Muscle of leg (tissue), 3 donors: ENCODE measurements at regions not wholly inside any gene's neighbourhood (a gene's known extent, or its start where the extent isn't known, plus 50 kb on each side); places are given as distances from the start of the nearest gene placed in this dataset.
A peak's percentile ranks its signal among the peaks of the same experiment; 100 is the strongest.

Experiments
- DNase-seq: peaks from one replicate; pipeline ENCODE4 v3.0.0; 2013
- H3K27ac ChIP-seq: one replicate; pipeline ENCODE4 v1.5.1; 2013; ENCODE audit warnings: mild to moderate bottlenecking, low read length, control low read depth
- H3K27me3 ChIP-seq: one replicate; pipeline ENCODE4 v1.6.1; 2013; ENCODE audit warnings: low read length; ENCODE audit not compliant: control insufficient read depth, insufficient read depth
- H3K36me3 ChIP-seq: one replicate; pipeline ENCODE4 v1.6.1; 2013; ENCODE audit warnings: low read length; ENCODE audit not compliant: control insufficient read depth, insufficient read depth
- H3K4me1 ChIP-seq: one replicate; pipeline ENCODE4 v1.6.1; 2013; ENCODE audit warnings: low read length; ENCODE audit not compliant: control insufficient read depth, insufficient read depth
- H3K4me3 ChIP-seq: one replicate; pipeline ENCODE4 v1.5.1; 2013; ENCODE audit warnings: low read length, control low read depth
- H3K9me3 ChIP-seq: replicated peaks from 2 replicates; pipeline ENCODE4 v1.6.1; 2013; ENCODE audit warnings: low read depth, low read length; ENCODE audit not compliant: control insufficient read depth
- WGBS: methylation state at CpG from one replicate; pipeline ENCODE4 v1.1.5; 2013; ENCODE audit warnings: missing lambda C conversion rate; ENCODE audit not compliant: insufficient coverage; 5-methylcytosine and 5-hydroxymethylcytosine counted together

GRCh38 chr10:59580026-59580863 is 129.4 kb downstream of the SLC16A9 start:
- no peaks in the 10 kb centered on the region for H3K36me3 ChIP-seq
- no peaks in the 10 kb centered on the region for H3K9me3 ChIP-seq
- peaks cover 9% of the 10 kb centered on the region for H3K4me1 ChIP-seq
- 36% methylated on average over 2 of the region's 3 CpGs for WGBS
- H3K27ac ChIP-seq, result peak overlapping the region; percentile 51
- H3K4me3 ChIP-seq, result no peak overlapping the region
- peak; percentile 87 for DNase-seq
- no peaks in the 10 kb centered on the region for H3K27me3 ChIP-seq

DNA sequence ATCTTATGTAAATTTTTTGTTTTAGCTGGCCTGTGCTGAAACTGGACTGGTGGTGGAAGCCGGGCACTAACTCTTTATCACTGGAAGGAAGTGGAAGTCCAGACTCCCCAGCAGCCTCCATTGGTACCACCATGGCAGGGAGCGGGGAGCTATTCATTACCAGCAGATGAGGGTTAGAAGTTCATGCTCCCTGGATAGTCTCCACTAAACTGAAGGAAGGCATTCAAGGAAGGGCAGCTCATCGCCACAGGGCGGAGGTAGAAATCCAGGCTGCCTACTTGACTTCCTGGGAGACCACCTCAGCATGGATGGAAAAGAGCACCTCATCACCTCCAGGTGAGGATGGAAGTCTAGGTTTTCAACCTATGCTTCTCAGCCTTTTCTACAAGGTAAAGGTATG is 130.9 kb downstream of the SLC16A9 start:
- 100% methylated on average over 3 of the region's 4 CpGs for WGBS
- Histone ChIP-seq H3K4me1 (peaks cover 9% of the 10 kb centered on the region), H3K27ac (no peak overlapping the region)

DNA sequence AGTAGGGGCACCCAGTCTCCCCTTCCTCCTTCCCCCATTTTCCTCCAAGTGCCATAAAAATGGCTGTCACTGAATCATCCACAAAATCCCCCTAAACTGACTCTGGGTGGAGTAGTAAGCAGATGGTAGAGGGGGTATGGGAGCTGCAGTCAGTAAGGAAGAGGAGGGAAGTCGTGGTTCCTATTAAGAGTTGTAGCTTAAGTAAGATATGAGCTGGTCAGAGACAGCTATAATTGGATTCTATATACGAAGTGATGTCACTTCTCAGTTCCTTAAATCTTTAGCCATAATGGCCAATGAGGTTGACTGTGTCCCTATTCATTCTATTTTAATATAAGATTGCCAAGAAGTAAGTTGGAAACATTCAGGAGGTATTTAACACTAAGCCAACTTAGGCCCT is 131.7 kb downstream of the SLC16A9 start:
- WGBS, result no CpG with 5 or more reads among the region's 2 CpGs
- Histone ChIP-seq H3K4me1 (peaks cover 9% of the 10 kb centered on the region), H3K9me3 (no peaks in the 10 kb centered on the region), H3K27ac (no peak overlapping the region), H3K4me3 (no peak overlapping the region), H3K27me3 (no peaks in the 10 kb centered on the region), H3K36me3 (no peaks in the 10 kb centered on the region)
- no peak for DNase-seq

More for the DNA sequence above, 130.9 kb downstream of the SLC16A9 start:
- H3K36me3 ChIP-seq, result no peaks in the 10 kb centered on the region
- H3K27me3 ChIP-seq, result no peaks in the 10 kb centered on the region
- H3K4me3 ChIP-seq, result no peak overlapping the region
- no peak for DNase-seq
- H3K9me3 ChIP-seq, result no peaks in the 10 kb centered on the region

- Histone ChIP-seq H3K27me3 (no peaks in the 10 kb centered on the region), H3K4me1 (peaks cover 7% of the 10 kb centered on the region), H3K9me3 (no peaks in the 10 kb centered on the region), H3K36me3 (no peaks in the 10 kb centered on the region), H3K27ac (no peak overlapping the region), H3K4me3 (no peak overlapping the region)
- no peak for DNase-seq
These were observed 134.4 kb downstream of the SLC16A9 start for GRCh38 chr10:59575269-59575668.

- no CpG with 5 or more reads among the region's 1 CpG for WGBS
- peak; percentile 75 for DNase-seq
- no peaks in the 10 kb centered on the region for H3K27me3 ChIP-seq
These were observed 146.1 kb downstream of the SLC16A9 start for GRCh38 chr10:59563531-59563930.

DNA sequence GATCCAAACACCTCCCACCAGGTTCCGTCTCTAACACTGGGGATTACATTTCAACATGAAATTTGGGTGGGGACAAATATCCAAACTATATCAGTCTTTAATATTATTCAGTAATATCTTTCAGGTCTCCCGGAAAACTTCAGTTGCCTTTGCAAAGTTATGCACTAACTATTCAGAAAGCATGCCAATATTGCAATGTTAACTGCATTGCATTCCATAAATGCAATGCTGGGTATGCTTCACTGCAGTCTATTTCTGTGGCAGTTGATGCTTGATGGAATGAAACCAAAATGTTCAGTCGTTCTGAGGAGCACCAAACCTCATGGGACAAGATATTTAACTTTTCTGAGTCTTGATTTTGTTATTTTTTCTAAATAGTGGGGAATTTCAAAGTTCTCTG is 147.5 kb downstream of the SLC16A9 start:
- no peaks in the 10 kb centered on the region for H3K9me3 ChIP-seq
- DNase-seq, result no peak
- peak overlapping the region; percentile 21 for H3K27ac ChIP-seq
- H3K4me3 ChIP-seq, result no peak overlapping the region
- H3K27me3 ChIP-seq, result no peaks in the 10 kb centered on the region
- peaks cover 3% of the 10 kb centered on the region for H3K4me1 ChIP-seq
- H3K36me3 ChIP-seq, result no peaks in the 10 kb centered on the region
- 40% methylated on average over 1 of the region's 3 CpGs for WGBS

More at GRCh38 chr10:59563531-59563930, 146.1 kb downstream of the SLC16A9 start:
- H3K4me3 ChIP-seq, result no peak overlapping the region
- peak overlapping the region; percentile 29 for H3K27ac ChIP-seq
- H3K9me3 ChIP-seq, result no peaks in the 10 kb centered on the region
- no peaks in the 10 kb centered on the region for H3K36me3 ChIP-seq
- H3K4me1 ChIP-seq, result peaks cover 3% of the 10 kb centered on the region

- DNase-seq, result peak; percentile 80
- H3K4me3 ChIP-seq, result no peak overlapping the region
- peak overlapping the region; percentile 69 for H3K27ac ChIP-seq
- no peaks in the 10 kb centered on the region for H3K36me3 ChIP-seq
- H3K27me3 ChIP-seq, result no peaks in the 10 kb centered on the region
- 33% methylated on average over 1 of the region's 3 CpGs for WGBS
- H3K4me1 ChIP-seq, result peaks cover 3% of the 10 kb centered on the region
- H3K9me3 ChIP-seq, result no peaks in the 10 kb centered on the region
These were observed 148.1 kb downstream of the SLC16A9 start for GRCh38 chr10:59561477-59562121.

GRCh38 chr10:59560990-59561389 is 148.7 kb downstream of the SLC16A9 start:
- Histone ChIP-seq H3K36me3 (no peaks in the 10 kb centered on the region), H3K4me3 (no peak overlapping the region), H3K27ac (peak overlapping the region; percentile 69), H3K27me3 (no peaks in the 10 kb centered on the region), H3K4me1 (peaks cover 3% of the 10 kb centered on the region), H3K9me3 (no peaks in the 10 kb centered on the region)
- no peak for DNase-seq
- no CpG with 5 or more reads among the region's 2 CpGs for WGBS

- peaks cover 3% of the 10 kb centered on the region for H3K4me1 ChIP-seq
- H3K4me3 ChIP-seq, result no peak overlapping the region
- WGBS, result no CpG with 5 or more reads among the region's 2 CpGs
- no peak for DNase-seq
- H3K27ac ChIP-seq, result no peak overlapping the region
- no peaks in the 10 kb centered on the region for H3K27me3 ChIP-seq
- no peaks in the 10 kb centered on the region for H3K36me3 ChIP-seq
- H3K9me3 ChIP-seq, result no peaks in the 10 kb centered on the region
These were observed 149.5 kb downstream of the SLC16A9 start for GRCh38 chr10:59560161-59560560.

DNA sequence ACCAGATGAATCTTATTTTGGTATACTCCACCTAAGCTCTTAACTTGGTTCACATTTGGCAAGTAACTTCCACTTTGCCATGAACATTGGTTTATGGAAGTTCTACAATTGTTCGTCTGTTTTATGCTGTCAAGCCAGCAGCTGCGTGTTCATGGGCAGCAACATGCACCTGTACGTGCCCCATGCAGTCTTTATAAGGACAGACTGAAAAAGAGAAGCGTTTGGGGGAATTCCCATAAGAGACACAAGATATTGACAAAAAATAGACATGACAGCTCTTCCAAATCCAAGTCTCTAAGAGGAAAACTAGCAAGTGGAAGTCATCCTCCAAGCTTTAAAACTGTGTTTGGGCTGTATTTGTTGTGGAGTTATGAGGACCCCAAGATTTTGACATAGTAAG is 151.6 kb downstream of the SLC16A9 start:
- H3K36me3 ChIP-seq, result no peaks in the 10 kb centered on the region
- no peak overlapping the region for H3K4me3 ChIP-seq
- no peaks in the 10 kb centered on the region for H3K9me3 ChIP-seq
- no peak for DNase-seq
- 100% methylated on average over 1 of the region's 4 CpGs for WGBS
- peaks cover 3% of the 10 kb centered on the region for H3K4me1 ChIP-seq
- no peak overlapping the region for H3K27ac ChIP-seq
- no peaks in the 10 kb centered on the region for H3K27me3 ChIP-seq
